Neural progenitor cell (in vitro differentiated cells): ENCODE measurements at regions not wholly inside any gene's neighbourhood (a gene's known extent, or its start where the extent isn't known, plus 50 kb on each side); places are given as distances from the start of the nearest gene placed in this dataset.

ENCODE experiments used
- EZH2 ChIP-seq: fragments of 200-600 bp; sonication (generic); IDR thresholded peaks from 2 replicates; pipeline ENCODE4 v1.6.1; 2017; ENCODE audit warnings: antibody characterized with exemption, mild to moderate bottlenecking, moderate library complexity
- TF ChIP-seq, protein P1 (sequence below): fragments of 200-600 bp; sonication (generic); IDR thresholded peaks from 2 replicates; pipeline ENCODE4 v1.5.1; 2017; ENCODE audit warnings: antibody characterized with exemption, mild to moderate bottlenecking

DNA sequence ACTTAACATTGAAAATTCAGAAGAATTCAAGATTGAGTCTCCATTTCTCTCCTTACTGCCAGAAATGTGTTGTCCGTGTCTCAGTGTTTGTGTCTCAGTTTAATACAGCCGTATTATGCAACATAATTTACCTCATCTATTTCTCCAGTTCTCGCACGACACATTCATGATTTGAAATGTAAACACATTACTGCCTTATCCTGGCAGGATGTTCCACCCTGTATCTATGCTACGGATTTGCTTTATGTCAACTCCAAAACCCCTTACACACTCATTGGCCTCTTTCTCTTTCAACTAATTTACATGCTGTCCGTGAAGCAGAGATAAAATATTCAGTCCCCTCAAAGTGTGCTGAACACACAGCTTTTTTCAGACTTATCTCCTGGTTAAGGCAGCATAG lies 653.7 kb upstream of the SEMA3D start:
- TF ChIP-seq, protein P1, sequence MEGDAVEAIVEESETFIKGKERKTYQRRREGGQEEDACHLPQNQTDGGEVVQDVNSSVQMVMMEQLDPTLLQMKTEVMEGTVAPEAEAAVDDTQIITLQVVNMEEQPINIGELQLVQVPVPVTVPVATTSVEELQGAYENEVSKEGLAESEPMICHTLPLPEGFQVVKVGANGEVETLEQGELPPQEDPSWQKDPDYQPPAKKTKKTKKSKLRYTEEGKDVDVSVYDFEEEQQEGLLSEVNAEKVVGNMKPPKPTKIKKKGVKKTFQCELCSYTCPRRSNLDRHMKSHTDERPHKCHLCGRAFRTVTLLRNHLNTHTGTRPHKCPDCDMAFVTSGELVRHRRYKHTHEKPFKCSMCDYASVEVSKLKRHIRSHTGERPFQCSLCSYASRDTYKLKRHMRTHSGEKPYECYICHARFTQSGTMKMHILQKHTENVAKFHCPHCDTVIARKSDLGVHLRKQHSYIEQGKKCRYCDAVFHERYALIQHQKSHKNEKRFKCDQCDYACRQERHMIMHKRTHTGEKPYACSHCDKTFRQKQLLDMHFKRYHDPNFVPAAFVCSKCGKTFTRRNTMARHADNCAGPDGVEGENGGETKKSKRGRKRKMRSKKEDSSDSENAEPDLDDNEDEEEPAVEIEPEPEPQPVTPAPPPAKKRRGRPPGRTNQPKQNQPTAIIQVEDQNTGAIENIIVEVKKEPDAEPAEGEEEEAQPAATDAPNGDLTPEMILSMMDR: no peak
- no peak for TF ChIP-seq EZH2
